HCT116 (cell line): ENCODE measurements at regions not wholly inside any gene's neighbourhood (a gene's known extent, or its start where the extent isn't known, plus 50 kb on each side); places are given as distances from the start of the nearest gene placed in this dataset.

Experiments
- FOSL1 ChIP-seq: IDR thresholded peaks from 2 replicates; pipeline ENCODE4 v1.6.1; 2012; ENCODE audit warnings: low read depth
- JUND ChIP-seq: IDR thresholded peaks from 2 replicates; pipeline ENCODE4 v1.6.1; 2012
- POLR2A ChIP-seq: IDR thresholded peaks from 2 replicates; pipeline ENCODE4 v1.7.0; 2011; ENCODE audit warnings: borderline replicate concordance; ENCODE audit not compliant: insufficient read depth, insufficient read length; ENCODE audit errors: extremely low read depth
- RAD21 ChIP-seq: IDR thresholded peaks from 2 replicates; pipeline ENCODE4 v1.6.1; 2012; ENCODE audit warnings: low read depth, mild to moderate bottlenecking
- SIN3A ChIP-seq: IDR thresholded peaks from 2 replicates; pipeline ENCODE4 v1.6.1; 2012; ENCODE audit warnings: low read depth
- TCF7L2 ChIP-seq: IDR thresholded peaks from 2 replicates; pipeline ENCODE4 v1.7.0; 2011; ENCODE audit warnings: borderline replicate concordance, inconsistent platforms; ENCODE audit not compliant: insufficient read depth, insufficient read length; ENCODE audit errors: extremely low read depth
- TF ChIP-seq, protein P1 (sequence below): IDR thresholded peaks from 2 replicates; pipeline ENCODE4 v1.6.1; 2012; ENCODE audit warnings: low read depth
- TF ChIP-seq, protein P2 (sequence below): IDR thresholded peaks from 2 replicates; pipeline ENCODE4 v1.6.1; 2012
- TF ChIP-seq, protein P3 (sequence below), 3 experiments: fragments of 200-600 bp in 1 of 3; sonication (generic) in 1 of 3; IDR thresholded peaks in 2 of 3; conservative IDR thresholded peaks in 1 of 3; 2 replicates each; pipeline ENCODE4 v1.5.1; 2012 to 2017; ENCODE audit warnings: low read depth in 2 of 3, low read length in 2 of 3, antibody characterized with exemption in 1 of 3, borderline replicate concordance in 1 of 3, control low read depth in 1 of 3, mild to moderate bottlenecking in 1 of 3, mixed read lengths in 1 of 3, mixed run types in 1 of 3, moderate library complexity in 1 of 3; ENCODE audit not compliant: insufficient read depth in 1 of 3

DNA sequence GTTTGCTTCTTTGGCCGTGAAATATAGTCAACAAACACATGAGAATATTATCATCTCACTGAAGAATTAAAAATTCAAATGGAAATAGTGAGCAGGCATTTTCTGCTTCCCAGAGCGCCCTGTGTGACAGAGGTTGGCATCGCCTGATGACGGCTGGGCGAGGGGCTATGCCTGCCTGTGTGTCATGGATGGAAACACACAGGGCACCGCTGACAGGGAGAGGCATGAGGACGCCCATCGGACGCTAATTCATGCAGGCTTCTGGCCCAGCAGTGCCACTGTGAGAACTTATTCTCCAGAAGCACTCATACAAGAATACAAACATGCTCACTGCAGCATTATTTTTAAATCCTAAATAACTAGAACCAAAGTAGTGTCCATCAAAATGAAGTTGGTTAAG, 61.4 kb upstream of the OTOS start:
- TF ChIP-seq TCF7L2: no peak
- TF ChIP-seq SIN3A: no peak
- no peak for TF ChIP-seq JUND
- no peak for TF ChIP-seq POLR2A
- TF ChIP-seq, protein P1, sequence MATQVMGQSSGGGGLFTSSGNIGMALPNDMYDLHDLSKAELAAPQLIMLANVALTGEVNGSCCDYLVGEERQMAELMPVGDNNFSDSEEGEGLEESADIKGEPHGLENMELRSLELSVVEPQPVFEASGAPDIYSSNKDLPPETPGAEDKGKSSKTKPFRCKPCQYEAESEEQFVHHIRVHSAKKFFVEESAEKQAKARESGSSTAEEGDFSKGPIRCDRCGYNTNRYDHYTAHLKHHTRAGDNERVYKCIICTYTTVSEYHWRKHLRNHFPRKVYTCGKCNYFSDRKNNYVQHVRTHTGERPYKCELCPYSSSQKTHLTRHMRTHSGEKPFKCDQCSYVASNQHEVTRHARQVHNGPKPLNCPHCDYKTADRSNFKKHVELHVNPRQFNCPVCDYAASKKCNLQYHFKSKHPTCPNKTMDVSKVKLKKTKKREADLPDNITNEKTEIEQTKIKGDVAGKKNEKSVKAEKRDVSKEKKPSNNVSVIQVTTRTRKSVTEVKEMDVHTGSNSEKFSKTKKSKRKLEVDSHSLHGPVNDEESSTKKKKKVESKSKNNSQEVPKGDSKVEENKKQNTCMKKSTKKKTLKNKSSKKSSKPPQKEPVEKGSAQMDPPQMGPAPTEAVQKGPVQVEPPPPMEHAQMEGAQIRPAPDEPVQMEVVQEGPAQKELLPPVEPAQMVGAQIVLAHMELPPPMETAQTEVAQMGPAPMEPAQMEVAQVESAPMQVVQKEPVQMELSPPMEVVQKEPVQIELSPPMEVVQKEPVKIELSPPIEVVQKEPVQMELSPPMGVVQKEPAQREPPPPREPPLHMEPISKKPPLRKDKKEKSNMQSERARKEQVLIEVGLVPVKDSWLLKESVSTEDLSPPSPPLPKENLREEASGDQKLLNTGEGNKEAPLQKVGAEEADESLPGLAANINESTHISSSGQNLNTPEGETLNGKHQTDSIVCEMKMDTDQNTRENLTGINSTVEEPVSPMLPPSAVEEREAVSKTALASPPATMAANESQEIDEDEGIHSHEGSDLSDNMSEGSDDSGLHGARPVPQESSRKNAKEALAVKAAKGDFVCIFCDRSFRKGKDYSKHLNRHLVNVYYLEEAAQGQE: no peak
- TF ChIP-seq, protein P2, sequence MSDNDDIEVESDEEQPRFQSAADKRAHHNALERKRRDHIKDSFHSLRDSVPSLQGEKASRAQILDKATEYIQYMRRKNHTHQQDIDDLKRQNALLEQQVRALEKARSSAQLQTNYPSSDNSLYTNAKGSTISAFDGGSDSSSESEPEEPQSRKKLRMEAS: no peak
- TF ChIP-seq, protein P3, sequence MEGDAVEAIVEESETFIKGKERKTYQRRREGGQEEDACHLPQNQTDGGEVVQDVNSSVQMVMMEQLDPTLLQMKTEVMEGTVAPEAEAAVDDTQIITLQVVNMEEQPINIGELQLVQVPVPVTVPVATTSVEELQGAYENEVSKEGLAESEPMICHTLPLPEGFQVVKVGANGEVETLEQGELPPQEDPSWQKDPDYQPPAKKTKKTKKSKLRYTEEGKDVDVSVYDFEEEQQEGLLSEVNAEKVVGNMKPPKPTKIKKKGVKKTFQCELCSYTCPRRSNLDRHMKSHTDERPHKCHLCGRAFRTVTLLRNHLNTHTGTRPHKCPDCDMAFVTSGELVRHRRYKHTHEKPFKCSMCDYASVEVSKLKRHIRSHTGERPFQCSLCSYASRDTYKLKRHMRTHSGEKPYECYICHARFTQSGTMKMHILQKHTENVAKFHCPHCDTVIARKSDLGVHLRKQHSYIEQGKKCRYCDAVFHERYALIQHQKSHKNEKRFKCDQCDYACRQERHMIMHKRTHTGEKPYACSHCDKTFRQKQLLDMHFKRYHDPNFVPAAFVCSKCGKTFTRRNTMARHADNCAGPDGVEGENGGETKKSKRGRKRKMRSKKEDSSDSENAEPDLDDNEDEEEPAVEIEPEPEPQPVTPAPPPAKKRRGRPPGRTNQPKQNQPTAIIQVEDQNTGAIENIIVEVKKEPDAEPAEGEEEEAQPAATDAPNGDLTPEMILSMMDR (IDR thresholded peaks at IDR 0.05 in 2 of 3, conservative IDR thresholded peaks at IDR 0.05 in 1 of 3; ENCODE audit: borderline replicate concordance in 1 of 3, insufficient read depth in 1 of 3, low read depth in 2 of 3, low read length in 2 of 3): no peak
- TF ChIP-seq RAD21: no peak
- TF ChIP-seq FOSL1: no peak
